Fibroblast of lung (primary cell): ENCODE measurements at regions not wholly inside any gene's neighbourhood (a gene's known extent, or its start where the extent isn't known, plus 50 kb on each side); places are given as distances from the start of the nearest gene placed in this dataset.

Experiments
- DNase-seq, 2 donors: peaks; one replicate each; pipeline versions ENCODE4 v3.0.0 to v3.0.0-alpha.2; 2010; ENCODE audit warnings: low read depth in 2 of 2
- H2AFZ ChIP-seq: 2 replicates; pipeline ENCODE4 v1.5.1; 2012; ENCODE audit warnings: low read length, control low read depth, inconsistent platforms
- H3K27ac ChIP-seq: 2 replicates; pipeline ENCODE4 v1.5.1; 2011; ENCODE audit warnings: low read length, control low read depth; ENCODE audit not compliant: insufficient read depth
- H3K27me3 ChIP-seq: 2 replicates; pipeline ENCODE4 v1.5.1; 2011; ENCODE audit warnings: mild to moderate bottlenecking, low read length; ENCODE audit not compliant: control insufficient read depth, insufficient read depth
- H3K36me3 ChIP-seq: 2 replicates; pipeline ENCODE4 v1.5.1; 2011; ENCODE audit warnings: low read length; ENCODE audit not compliant: control insufficient read depth, insufficient read depth
- H3K4me1 ChIP-seq: 2 replicates; pipeline ENCODE4 v1.5.1; 2011; ENCODE audit warnings: low read length; ENCODE audit not compliant: control insufficient read depth, insufficient read depth; ENCODE audit errors: extremely low read depth
- H3K4me2 ChIP-seq: 2 replicates; pipeline ENCODE4 v1.5.1; 2011; ENCODE audit warnings: low read length, control low read depth; ENCODE audit not compliant: insufficient read depth; ENCODE audit errors: extremely low read depth
- H3K4me3 ChIP-seq, 4 experiments: fragments of 200-600 bp in 1 of 4; sonication (generic) in 1 of 4; replicated peaks in 1 of 4; 2 replicates each; pipeline ENCODE4 v1.5.1; 2011 to 2016; ENCODE audit warnings: low read length in 4 of 4, low read depth in 3 of 4, mild to moderate bottlenecking in 3 of 4, control low read depth in 2 of 4, inconsistent platforms in 1 of 4, mixed read lengths in 1 of 4; ENCODE audit not compliant: insufficient read depth in 1 of 4; ENCODE audit errors: control extremely low read depth in 1 of 4
- H3K79me2 ChIP-seq: 2 replicates; pipeline ENCODE4 v1.5.1; 2012; ENCODE audit warnings: mild to moderate bottlenecking, low read length, inconsistent platforms; ENCODE audit not compliant: control insufficient read depth, insufficient read depth
- H3K9ac ChIP-seq: 2 replicates; pipeline ENCODE4 v1.5.1; 2011; ENCODE audit warnings: mild to moderate bottlenecking, low read length, control low read depth; ENCODE audit not compliant: insufficient read depth
- H3K9me3 ChIP-seq: 2 replicates; pipeline ENCODE4 v1.5.1; 2012; ENCODE audit warnings: low read depth, low read length; ENCODE audit not compliant: control insufficient read depth, insufficient read depth
- H4K20me1 ChIP-seq: 2 replicates; pipeline ENCODE4 v1.5.1; 2011; ENCODE audit warnings: low read length; ENCODE audit not compliant: control insufficient read depth, insufficient read depth; ENCODE audit errors: extremely low read depth
- EZH2 ChIP-seq: IDR thresholded peaks from 2 replicates; pipeline ENCODE4 v1.5.1; 2012; ENCODE audit warnings: low read length, control low read depth, mild to moderate bottlenecking; ENCODE audit errors: missing control alignments
- TF ChIP-seq, protein P1 (sequence below), 2 donors: IDR thresholded peaks in 1 of 2; conservative IDR thresholded peaks in 1 of 2; 1 replicate in 1 of 2; 2 replicates in 1 of 2; pipeline ENCODE4 v1.5.1; 2011 to 2012; ENCODE audit warnings: low read length in 2 of 2, control low read depth in 1 of 2, inconsistent platforms in 1 of 2, low read depth in 1 of 2, mild to moderate bottlenecking in 1 of 2

DNA sequence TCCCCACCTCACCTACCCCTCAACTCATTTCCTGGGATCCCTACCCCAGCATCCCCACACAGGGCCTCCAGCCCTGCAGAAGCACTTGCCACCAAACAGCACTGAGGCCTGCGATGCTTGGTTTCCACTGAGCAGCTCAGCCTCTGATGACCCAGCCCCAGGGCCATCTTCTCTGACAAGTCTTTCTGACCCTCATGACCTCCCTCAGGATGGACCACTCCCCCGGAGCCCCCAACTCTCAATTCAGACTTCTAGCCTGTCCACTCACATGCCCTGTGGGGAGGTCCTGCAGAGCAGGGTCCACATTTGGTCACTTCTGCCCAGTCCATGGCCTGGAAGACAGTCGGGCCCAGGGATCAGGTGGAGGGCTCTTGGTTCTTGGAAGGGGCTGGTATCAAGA, 63.4 kb upstream of the SPATA12 start:
- Histone ChIP-seq H3K4me1 (no peaks in the 10 kb centered on the region), H3K27me3 (no peaks in the 10 kb centered on the region), H3K79me2 (no peaks in the 10 kb centered on the region), H3K36me3 (no peaks in the 10 kb centered on the region), H2AFZ (no peak overlapping the region), H4K20me1 (no peaks in the 10 kb centered on the region), H3K9ac (no peak overlapping the region), H3K4me3 (no peak overlapping the region), H3K4me2 (no peak overlapping the region), H3K9me3 (no peaks in the 10 kb centered on the region), H3K27ac (no peak overlapping the region)
- no peak for TF ChIP-seq EZH2
- TF ChIP-seq, protein P1, sequence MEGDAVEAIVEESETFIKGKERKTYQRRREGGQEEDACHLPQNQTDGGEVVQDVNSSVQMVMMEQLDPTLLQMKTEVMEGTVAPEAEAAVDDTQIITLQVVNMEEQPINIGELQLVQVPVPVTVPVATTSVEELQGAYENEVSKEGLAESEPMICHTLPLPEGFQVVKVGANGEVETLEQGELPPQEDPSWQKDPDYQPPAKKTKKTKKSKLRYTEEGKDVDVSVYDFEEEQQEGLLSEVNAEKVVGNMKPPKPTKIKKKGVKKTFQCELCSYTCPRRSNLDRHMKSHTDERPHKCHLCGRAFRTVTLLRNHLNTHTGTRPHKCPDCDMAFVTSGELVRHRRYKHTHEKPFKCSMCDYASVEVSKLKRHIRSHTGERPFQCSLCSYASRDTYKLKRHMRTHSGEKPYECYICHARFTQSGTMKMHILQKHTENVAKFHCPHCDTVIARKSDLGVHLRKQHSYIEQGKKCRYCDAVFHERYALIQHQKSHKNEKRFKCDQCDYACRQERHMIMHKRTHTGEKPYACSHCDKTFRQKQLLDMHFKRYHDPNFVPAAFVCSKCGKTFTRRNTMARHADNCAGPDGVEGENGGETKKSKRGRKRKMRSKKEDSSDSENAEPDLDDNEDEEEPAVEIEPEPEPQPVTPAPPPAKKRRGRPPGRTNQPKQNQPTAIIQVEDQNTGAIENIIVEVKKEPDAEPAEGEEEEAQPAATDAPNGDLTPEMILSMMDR (conservative IDR thresholded peaks at IDR 0.05 in 1 of 2, IDR thresholded peaks at IDR 0.05 in 1 of 2; ENCODE audit: low read depth in 1 of 2, low read length in 2 of 2) = no peak
- no peak for DNase-seq

DNA sequence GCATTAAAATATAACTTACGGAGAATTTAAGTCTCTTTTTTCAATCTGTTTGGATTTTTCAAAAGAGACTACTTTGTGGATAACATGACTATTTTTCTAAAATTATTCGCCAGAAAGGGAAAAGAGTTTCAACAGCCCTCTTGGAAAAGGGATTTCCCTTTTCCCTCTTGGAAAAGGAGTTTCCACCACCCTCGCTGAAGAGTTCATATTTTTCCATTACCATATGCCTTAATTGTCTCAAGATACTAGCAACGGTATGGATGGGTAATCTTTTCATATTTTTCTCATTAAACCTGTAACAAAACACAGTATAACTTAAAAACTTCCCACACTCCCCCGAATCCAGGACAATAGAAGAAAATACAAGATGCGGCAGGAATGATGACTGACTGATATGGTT, 66.1 kb upstream of the SPATA12 start:
- Histone ChIP-seq H3K4me3 (no peak overlapping the region), H3K79me2 (no peaks in the 10 kb centered on the region), H3K36me3 (no peaks in the 10 kb centered on the region), H3K27ac (no peak overlapping the region), H3K4me2 (no peak overlapping the region), H3K9me3 (no peaks in the 10 kb centered on the region), H3K9ac (no peak overlapping the region), H4K20me1 (no peaks in the 10 kb centered on the region), H3K27me3 (peaks cover 15% of the 10 kb centered on the region), H3K4me1 (no peaks in the 10 kb centered on the region), H2AFZ (no peak overlapping the region)
- DNase-seq = no peak
- TF ChIP-seq EZH2 = no peak
- TF ChIP-seq, protein P1 (conservative IDR thresholded peaks at IDR 0.05 in 1 of 2, IDR thresholded peaks at IDR 0.05 in 1 of 2; ENCODE audit: low read depth in 1 of 2, low read length in 2 of 2) = no peak

DNA sequence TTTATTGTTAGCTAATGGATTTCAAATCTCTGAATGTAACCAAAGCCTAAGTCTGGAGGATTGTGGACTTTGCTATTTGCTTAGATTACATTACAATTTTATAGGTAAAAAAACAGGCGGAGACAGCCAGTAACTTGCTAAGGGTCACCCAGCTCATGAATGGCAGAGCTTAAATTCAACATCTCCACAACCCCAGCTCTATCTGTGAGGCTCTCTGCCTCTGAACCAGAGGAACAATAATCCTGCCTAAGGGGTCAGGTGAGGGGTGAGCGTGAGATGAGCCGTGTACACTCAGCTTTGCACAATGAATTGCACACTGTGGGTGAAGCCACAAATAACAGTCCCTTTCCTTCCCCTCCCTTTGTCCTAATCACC, 69.8 kb upstream of the SPATA12 start:
- Histone ChIP-seq H3K4me2 (no peak overlapping the region), H3K36me3 (no peaks in the 10 kb centered on the region), H3K9me3 (no peaks in the 10 kb centered on the region), H3K79me2 (no peaks in the 10 kb centered on the region), H3K4me3 (no peak overlapping the region), H3K27me3 (peaks cover 17% of the 10 kb centered on the region), H2AFZ (no peak overlapping the region), H4K20me1 (no peaks in the 10 kb centered on the region), H3K27ac (no peak overlapping the region), H3K4me1 (peaks cover 4% of the 10 kb centered on the region), H3K9ac (no peak overlapping the region)
- no peak for TF ChIP-seq EZH2
- TF ChIP-seq, protein P1 (conservative IDR thresholded peaks at IDR 0.05 in 1 of 2, IDR thresholded peaks at IDR 0.05 in 1 of 2; ENCODE audit: low read depth in 1 of 2, low read length in 2 of 2) = no peak
- no peak for DNase-seq
